ENCODE measurements at regions not wholly inside any gene's neighbourhood (a gene's known extent, or its start where the extent isn't known, plus 50 kb on each side); places are given as distances from the start of the nearest gene placed in this dataset.

- TF ChIP-seq POLR2A (IDR thresholded peaks at IDR 0.05) (no peak), CTCF (IDR thresholded peaks at IDR 0.05 in 8 of 11, conservative IDR thresholded peaks at IDR 0.05 in 3 of 11) (no peak), POLR2AphosphoS5 (IDR thresholded peaks at IDR 0.05) (no peak)
Measured at GRCh38 chr15:98228846-98229245, 268.3 kb downstream of the ARRDC4 start.

All from spleen (tissue), 7 donors.